GM04503 (cell line): ENCODE measurements at regions not wholly inside any gene's neighbourhood (a gene's known extent, or its start where the extent isn't known, plus 50 kb on each side); places are given as distances from the start of the nearest gene placed in this dataset.
A peak's percentile ranks its signal among the peaks of the same experiment; 100 is the strongest.

ENCODE experiments used
- DNase-seq: peaks from one replicate; pipeline ENCODE4 v3.0.0-alpha.2; 2012; ENCODE audit warnings: low read depth

- DNase-seq, result no peak
Measured at GRCh38 chr10:113368666-113369364, 184.0 kb upstream of the HABP2 start.

GRCh38 chr10:113369365-113369694 lies 183.5 kb upstream of the HABP2 start:
- DNase-seq, result no peak

GRCh38 chr10:113376428-113376827 lies 176.4 kb upstream of the HABP2 start:
- no peak for DNase-seq

- no peak for DNase-seq
Measured at GRCh38 chr10:113379091-113379490, 173.8 kb upstream of the HABP2 start.

- no peak for DNase-seq
Measured at GRCh38 chr10:113381416-113381815, 171.4 kb upstream of the HABP2 start.

GRCh38 chr10:113381981-113382509 lies 170.8 kb upstream of the HABP2 start:
- DNase-seq, result peak; percentile 39

- no peak for DNase-seq
Measured at GRCh38 chr10:113382691-113383090, 170.2 kb upstream of the HABP2 start.

GRCh38 chr10:113384181-113384580 lies 168.7 kb upstream of the HABP2 start:
- no peak for DNase-seq

- peak; percentile 73 for DNase-seq
Measured at GRCh38 chr10:113385021-113385999, 167.5 kb upstream of the HABP2 start.

- no peak for DNase-seq
Measured at GRCh38 chr10:113386005-113386404, 166.8 kb upstream of the HABP2 start.

GRCh38 chr10:113389969-113390368 lies 162.9 kb upstream of the HABP2 start:
- DNase-seq, result no peak

- DNase-seq, result no peak
Measured at GRCh38 chr10:113390896-113391295, 162.0 kb upstream of the HABP2 start.

GRCh38 chr10:113397047-113397446 lies 155.8 kb upstream of the HABP2 start:
- no peak for DNase-seq

GRCh38 chr10:113399065-113399464 lies 153.8 kb upstream of the HABP2 start:
- no peak for DNase-seq

- no peak for DNase-seq
Measured at GRCh38 chr10:113402602-113403001, 150.3 kb upstream of the HABP2 start.

GRCh38 chr10:113407218-113407617 lies 145.6 kb upstream of the HABP2 start:
- no peak for DNase-seq

- DNase-seq, result no peak
Measured at GRCh38 chr10:113409175-113409574, 143.7 kb upstream of the HABP2 start.

- no peak for DNase-seq
Measured at GRCh38 chr10:113410618-113411017, 142.2 kb upstream of the HABP2 start.

GRCh38 chr10:113411456-113411855 lies 141.4 kb upstream of the HABP2 start:
- DNase-seq, result no peak

GRCh38 chr10:113412161-113412560 lies 140.7 kb upstream of the HABP2 start:
- no peak for DNase-seq

GRCh38 chr10:113414543-113414942 lies 138.3 kb upstream of the HABP2 start:
- no peak for DNase-seq

GRCh38 chr10:113415246-113415645 lies 137.6 kb upstream of the HABP2 start:
- DNase-seq, result no peak
